H1 (cell line): ENCODE measurements at regions not wholly inside any gene's neighbourhood (a gene's known extent, or its start where the extent isn't known, plus 50 kb on each side); places are given as distances from the start of the nearest gene placed in this dataset.

Source experiments
- CTCF ChIA-PET: fragments of 300-600 bp; sonication (Branson Sonifier 250); formaldehyde crosslinking; loops from one replicate; lab custom pipeline; 2021; ENCODE audit not compliant: partially characterized antibody; lab: Charles Lee
- POLR2A ChIA-PET: fragments of 300-600 bp; sonication (Branson Sonifier 250); formaldehyde crosslinking; loops from one replicate; lab custom pipeline; 2021; ENCODE audit warnings: inconsistent platforms; ENCODE audit not compliant: partially characterized antibody; lab: Charles Lee
- DNase-seq, 2 experiments: peaks; one replicate each; pipeline versions ENCODE4 v3.0.0 to v3.0.0-alpha.2; 2010 to 2022; ENCODE audit warnings: low spot score in 2 of 2, low read depth in 1 of 2, mixed read lengths in 1 of 2
- FAIRE-seq: peaks from 2 replicates; lab custom pipeline; 2011; peaks lifted over from hg19 to GRCh38; lab: Jason Lieb, UNC
- H2AFZ ChIP-seq: 2 replicates; pipeline ENCODE4 v1.8.1; 2012; ENCODE audit warnings: low read length, inconsistent platforms
- H2AK5ac ChIP-seq: 2 replicates; pipeline ENCODE4 v1.6.1; 2013; ENCODE audit warnings: low read depth, low read length
- H2BK120ac ChIP-seq: replicated peaks from 2 replicates; pipeline ENCODE3; 2013; ENCODE audit warnings: low read depth, low read length, inconsistent platforms
- H2BK12ac ChIP-seq: 2 replicates; pipeline ENCODE4 v1.6.1; 2013; ENCODE audit warnings: low read depth, low read length
- H2BK15ac ChIP-seq: 2 replicates; pipeline ENCODE4 v1.6.1; 2013; ENCODE audit warnings: low read length
- H2BK20ac ChIP-seq: 2 replicates; pipeline ENCODE4 v1.6.1; 2013; ENCODE audit warnings: low read length
- H2BK5ac ChIP-seq: 2 replicates; pipeline ENCODE4 v1.6.1; 2013; ENCODE audit warnings: low read depth, low read length
- H3K14ac ChIP-seq: 2 replicates; pipeline ENCODE4 v1.6.1; 2013; ENCODE audit warnings: inconsistent platforms; ENCODE audit not compliant: insufficient read length
- H3K18ac ChIP-seq: 2 replicates; pipeline ENCODE4 v1.6.1; 2013; ENCODE audit warnings: low read length; ENCODE audit errors: extremely low read depth
- H3K23ac ChIP-seq: 2 replicates; pipeline ENCODE4 v1.6.1; 2013; ENCODE audit warnings: inconsistent platforms; ENCODE audit not compliant: insufficient read length
- H3K23me2 ChIP-seq: 2 replicates; pipeline ENCODE4 v1.6.1; 2013; ENCODE audit warnings: low read depth, low read length
- H3K27ac ChIP-seq: 2 replicates; pipeline ENCODE4 v1.6.1; 2011; ENCODE audit warnings: low read depth, low read length, inconsistent platforms
- H3K27me3 ChIP-seq, 4 experiments: replicated peaks in 1 of 4; 1 replicate in 1 of 4; 2 replicates in 3 of 4; pipeline versions ENCODE4 v1.6.1 to v1.8.1; 2011 to 2013; ENCODE audit warnings: low read length in 3 of 4, mild to moderate bottlenecking in 3 of 4, inconsistent platforms in 2 of 4, mixed read lengths in 2 of 4, moderate library complexity in 1 of 4; ENCODE audit not compliant: control insufficient read depth in 3 of 4, insufficient read depth in 3 of 4; ENCODE audit errors: extremely low read depth in 1 of 4
- H3K36me3 ChIP-seq, 4 experiments: 2 replicates each; pipeline versions ENCODE4 v1.6.1 to v1.8.1; 2011 to 2013; ENCODE audit warnings: mild to moderate bottlenecking in 4 of 4, low read length in 3 of 4, moderate library complexity in 2 of 4, control low read depth in 1 of 4, inconsistent platforms in 1 of 4; ENCODE audit not compliant: insufficient read depth in 4 of 4, control insufficient read depth in 2 of 4
- H3K4ac ChIP-seq: replicated peaks from 2 replicates; pipeline ENCODE3; 2013; ENCODE audit warnings: low read length, low read depth, mixed read lengths, inconsistent platforms; ENCODE audit not compliant: insufficient read length
- H3K4me1 ChIP-seq, 4 experiments: replicated peaks in 1 of 4; 1 replicate in 1 of 4; 2 replicates in 3 of 4; pipeline versions ENCODE4 v1.6.1 to v1.8.1; 2011 to 2013; ENCODE audit warnings: low read length in 3 of 4, inconsistent platforms in 2 of 4, mixed read lengths in 1 of 4; ENCODE audit not compliant: insufficient read depth in 4 of 4, control insufficient read depth in 3 of 4
- H3K4me2 ChIP-seq, 2 experiments: 2 replicates each; pipeline versions ENCODE4 v1.6.1 to v1.8.1; 2011 to 2013; ENCODE audit warnings: low read depth in 2 of 2, low read length in 2 of 2, control low read depth in 1 of 2, inconsistent platforms in 1 of 2, mild to moderate bottlenecking in 1 of 2; ENCODE audit not compliant: insufficient read depth in 1 of 2
- H3K4me3 ChIP-seq, 4 experiments: fragments of 200-600, 300-600 bp in 1 of 4; sonication (generic), shearing (Covaris generic), sonication (Bioruptor Twin) in 1 of 4; 2 replicates each; pipeline versions ENCODE4 v1.5.1 to v1.8.1; 2011 to 2016; ENCODE audit warnings: low read length in 4 of 4, low read depth in 3 of 4, control low read depth in 2 of 4, inconsistent platforms in 2 of 4, mild to moderate bottlenecking in 2 of 4, mixed read lengths in 1 of 4, moderate library complexity in 1 of 4; ENCODE audit not compliant: insufficient read depth in 2 of 4; ENCODE audit errors: extremely low read depth in 1 of 4
- H3K56ac ChIP-seq: replicated peaks from 2 replicates; pipeline ENCODE3; 2013; ENCODE audit warnings: low read depth, mild to moderate bottlenecking, mixed read lengths, low read length, inconsistent platforms; ENCODE audit not compliant: insufficient read length
- H3K79me1 ChIP-seq: 2 replicates; pipeline ENCODE4 v1.6.1; 2013; ENCODE audit warnings: low read depth, low read length, control low read depth
- H3K79me2 ChIP-seq, 2 experiments: 2 replicates each; pipeline versions ENCODE4 v1.6.1 to v1.8.1; 2012 to 2013; ENCODE audit warnings: low read length in 2 of 2, mild to moderate bottlenecking in 2 of 2, inconsistent platforms in 1 of 2; ENCODE audit not compliant: insufficient read depth in 2 of 2, control insufficient read depth in 1 of 2
- H3K9ac ChIP-seq, 4 experiments: replicated peaks in 1 of 4; 1 replicate in 1 of 4; 2 replicates in 3 of 4; pipeline versions ENCODE4 v1.6.1 to v1.8.1; 2011 to 2013; ENCODE audit warnings: low read depth in 3 of 4, low read length in 3 of 4, control low read depth in 2 of 4, mild to moderate bottlenecking in 2 of 4, moderate library complexity in 2 of 4, inconsistent platforms in 1 of 4; ENCODE audit errors: extremely low read depth in 1 of 4
- H3K9me3 ChIP-seq, 2 experiments: 2 replicates each; pipeline versions ENCODE4 v1.6.1 to v1.8.1; 2012 to 2013; ENCODE audit warnings: mild to moderate bottlenecking in 2 of 2, moderate library complexity in 2 of 2, control low read depth in 1 of 2, inconsistent platforms in 1 of 2, low read depth in 1 of 2, low read length in 1 of 2, mixed read lengths in 1 of 2; ENCODE audit not compliant: insufficient read depth in 2 of 2
- H4K20me1 ChIP-seq, 2 experiments: replicated peaks in 1 of 2; 2 replicates each; pipeline versions ENCODE3 to v1.8.1; 2011 to 2013; ENCODE audit warnings: inconsistent platforms in 2 of 2, low read length in 2 of 2, mild to moderate bottlenecking in 1 of 2; ENCODE audit not compliant: insufficient read depth in 2 of 2, control insufficient read depth in 1 of 2
- H4K5ac ChIP-seq: 2 replicates; pipeline ENCODE4 v1.6.1; 2013; ENCODE audit warnings: low read length, low read depth, mixed read lengths, inconsistent platforms; ENCODE audit not compliant: insufficient read length
- H4K8ac ChIP-seq: 2 replicates; pipeline ENCODE4 v1.8.0; 2013; ENCODE audit warnings: mild to moderate bottlenecking, moderate library complexity, low read length, inconsistent platforms; ENCODE audit not compliant: insufficient read depth; ENCODE audit errors: extremely low read depth
- H4K91ac ChIP-seq: replicated peaks from 2 replicates; pipeline ENCODE3; 2013; ENCODE audit warnings: low read length, mixed read lengths, inconsistent platforms; ENCODE audit not compliant: insufficient read length
- ASH2L ChIP-seq: fragments of 200-600, 300-600 bp; sonication (generic); IDR thresholded peaks from one replicate; pipeline ENCODE4 v1.7.1; 2017; ENCODE audit warnings: low read length
- BCL11A ChIP-seq, 2 experiments: IDR thresholded peaks; one replicate each; pipeline ENCODE4 v1.6.1; 2011; ENCODE audit warnings: low read depth in 2 of 2, low read length in 2 of 2, mild to moderate bottlenecking in 2 of 2
- GABPA ChIP-seq: IDR thresholded peaks from 2 replicates; pipeline ENCODE4 v1.6.1; 2011; ENCODE audit warnings: mild to moderate bottlenecking, low read length, moderate library complexity, borderline replicate concordance; ENCODE audit not compliant: insufficient read depth
- RNF2 ChIP-seq: fragments of 200-900, 300-1000 bp; sonication (generic); IDR thresholded peaks from 2 replicates; pipeline ENCODE4 v1.7.1; 2016; ENCODE audit warnings: borderline replicate concordance, low read depth, mild to moderate bottlenecking, antibody characterized with exemption, low read length; ENCODE audit not compliant: poor library complexity, severe bottlenecking; ENCODE audit errors: missing control alignments
- RXRA ChIP-seq: IDR thresholded peaks from 2 replicates; pipeline ENCODE4 v1.6.1; 2011; ENCODE audit warnings: low read depth, mild to moderate bottlenecking, low read length, moderate library complexity; ENCODE audit not compliant: insufficient read depth
- SIX5 ChIP-seq: IDR thresholded peaks from 2 replicates; pipeline ENCODE4 v1.6.1; 2011; ENCODE audit warnings: mild to moderate bottlenecking, low read depth, low read length
- SP1 ChIP-seq: IDR thresholded peaks from 2 replicates; pipeline ENCODE4 v1.6.1; 2011; ENCODE audit warnings: low read depth, low read length
- TCF12 ChIP-seq: IDR thresholded peaks from 2 replicates; pipeline ENCODE4 v1.6.1; 2011; ENCODE audit warnings: low read depth, mild to moderate bottlenecking, low read length
- TEAD4 ChIP-seq: IDR thresholded peaks from 2 replicates; pipeline ENCODE4 v1.6.1; 2012; ENCODE audit warnings: low read depth, low read length, inconsistent platforms, mixed read lengths
- WGBS, 2 experiments: shearing (Covaris generic) in 1 of 2; methylation state at CpG; one replicate each; pipeline versions ENCODE4 v1.1.6 to v1.1.7; 2013 to 2015; ENCODE audit warnings: low lambda C conversion rate in 2 of 2, mixed read lengths in 2 of 2, inconsistent platforms in 1 of 2, low coverage in 1 of 2, missing lambda C conversion rate in 1 of 2; ENCODE audit not compliant: insufficient replicate concordance in 2 of 2, insufficient coverage in 1 of 2, insufficient read length in 1 of 2; ENCODE audit errors: extremely low coverage in 1 of 2, missing lambda C conversion rate in 1 of 2; 5-methylcytosine and 5-hydroxymethylcytosine counted together
- TF ChIP-seq, protein P1 (sequence below): IDR thresholded peaks from 2 replicates; pipeline ENCODE4 v1.6.1; 2012; ENCODE audit warnings: inconsistent platforms
- TF ChIP-seq, protein P2 (sequence below): IDR thresholded peaks from 2 replicates; pipeline ENCODE4 v1.6.1; 2012; ENCODE audit warnings: inconsistent platforms

DNA sequence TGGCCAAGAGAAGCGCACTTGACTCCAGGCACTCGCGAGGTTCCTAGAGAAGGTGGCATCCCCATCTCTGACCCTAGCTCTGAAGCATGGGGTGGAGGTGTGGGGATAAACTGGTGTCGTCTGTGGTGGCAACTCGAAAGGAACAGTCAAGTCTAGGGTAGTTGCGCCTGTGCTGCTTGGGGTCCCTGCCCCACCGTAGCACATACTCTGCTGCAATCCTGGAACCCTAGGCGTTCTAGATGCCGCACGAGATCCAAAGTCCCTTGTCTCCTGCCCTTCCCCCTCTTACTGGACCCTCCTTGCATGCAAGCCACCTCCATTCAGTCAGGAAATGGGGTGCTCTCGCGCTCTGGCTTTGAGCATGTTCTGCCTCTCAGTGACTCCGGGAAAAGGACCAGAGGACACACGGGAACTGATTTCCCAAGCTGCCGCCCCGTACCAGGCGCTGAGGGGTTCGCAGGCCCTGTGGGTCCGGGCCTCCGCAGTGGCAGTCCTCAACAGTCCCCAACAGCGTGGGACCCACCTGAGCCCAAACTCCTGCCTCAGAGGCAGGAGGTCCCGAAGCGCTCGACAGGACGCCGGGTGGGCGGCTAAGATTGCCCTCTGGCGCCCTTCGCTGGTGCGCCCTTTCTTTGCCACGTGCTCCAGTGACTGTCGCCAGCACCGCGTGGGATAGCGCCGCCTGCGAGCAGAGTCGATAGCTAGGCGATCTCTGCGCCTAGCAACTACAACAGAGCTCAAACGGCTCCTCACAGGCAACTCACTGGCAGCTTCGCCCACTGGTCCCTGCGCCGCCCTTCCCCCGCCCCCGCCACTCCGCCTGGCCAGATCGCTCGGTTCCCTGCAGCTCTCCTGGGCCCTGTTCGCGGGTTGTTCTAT is 452.0 kb downstream of the REEP3 start:
- Histone ChIP-seq H3K36me3 (no peaks in the 10 kb centered on the region), H3K27ac (no peak overlapping the region), H2BK20ac (no peak overlapping the region), H3K56ac (no peak overlapping the region), H3K27me3 (no peaks in the 10 kb centered on the region), H2BK12ac (no peak overlapping the region), H2AFZ (0 out of 2 replicates have a peak overlapping the region, but pooled peaks have one; percentile 18), H3K23me2 (no peaks in the 10 kb centered on the region), H4K20me1 (no peaks in the 10 kb centered on the region), H3K4me3 (no peak overlapping the region), H4K5ac (no peak overlapping the region), H3K79me1 (no peaks in the 10 kb centered on the region), H3K9me3 (no peaks in the 10 kb centered on the region), H3K18ac (0 out of 2 replicates have a peak overlapping the region, but pooled peaks have one; percentile 6), H2BK120ac (no peak overlapping the region), H3K79me2 (no peaks in the 10 kb centered on the region), H3K4me1 (no peaks in the 10 kb centered on the region; a peak in 1 of 7 replicates), H3K4ac (no peak overlapping the region), H4K91ac (peak overlapping the region; percentile 31), H3K4me2 (no peak overlapping the region), H3K9ac (no peak overlapping the region), H2BK5ac (no peak overlapping the region), H3K23ac (no peak overlapping the region), H4K8ac (no peak overlapping the region; the same call in 1 of the 2 replicates), H2BK15ac (0 out of 2 replicates have a peak overlapping the region, but pooled peaks have one; percentile 40), H2AK5ac (no peak overlapping the region), H3K14ac (no peak overlapping the region)
- FAIRE-seq: no peak
- no peak for DNase-seq
- CTCF ChIA-PET: interaction anchor here (0.6 to 12.0 kb wide), 11 partner anchors 7 to 1157 kb away, joined by 3 to 256 read pairs (median 4); no protein-coding TSS in a partner anchor
- WGBS, 2 experiments: 93% methylated on average over 49 of the region's 51 CpGs; no CpG with 5 or more reads in 1 of the 2 experiments
- POLR2A ChIA-PET: no interaction called here
- TF ChIP-seq TEAD4 (no peak), TCF12 (no peak), RXRA (no peak), ASH2L (no peak), SIX5 (no peak), GABPA (no peak), RNF2 (no peak), SP1 (no peak), BCL11A (IDR thresholded peaks at IDR 0.05; ENCODE audit: low read depth in 2 of 2, low read length in 2 of 2) (no peak)
- TF ChIP-seq, protein P1, sequence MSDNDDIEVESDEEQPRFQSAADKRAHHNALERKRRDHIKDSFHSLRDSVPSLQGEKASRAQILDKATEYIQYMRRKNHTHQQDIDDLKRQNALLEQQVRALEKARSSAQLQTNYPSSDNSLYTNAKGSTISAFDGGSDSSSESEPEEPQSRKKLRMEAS: peak; percentile 41
- TF ChIP-seq, protein P2, sequence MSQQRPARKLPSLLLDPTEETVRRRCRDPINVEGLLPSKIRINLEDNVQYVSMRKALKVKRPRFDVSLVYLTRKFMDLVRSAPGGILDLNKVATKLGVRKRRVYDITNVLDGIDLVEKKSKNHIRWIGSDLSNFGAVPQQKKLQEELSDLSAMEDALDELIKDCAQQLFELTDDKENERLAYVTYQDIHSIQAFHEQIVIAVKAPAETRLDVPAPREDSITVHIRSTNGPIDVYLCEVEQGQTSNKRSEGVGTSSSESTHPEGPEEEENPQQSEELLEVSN: 0 out of 2 replicates have a peak, but pooled peaks have one; percentile 33
